Naive thymus-derived CD4-positive, alpha-beta T cell (primary cell): ENCODE measurements at regions not wholly inside any gene's neighbourhood (a gene's known extent, or its start where the extent isn't known, plus 50 kb on each side); places are given as distances from the start of the nearest gene placed in this dataset.

Experiments
- ATAC-seq: fragments of 150-1000 bp; cut with Tn5 transposase; 2 replicates; pipeline ENCODE4 v1.10.0; 2021; ENCODE audit warnings: mild to moderate bottlenecking, moderate library complexity
- CTCF ChIA-PET: fragments of 350-600 bp; sonication (Branson Sonifier 250); formaldehyde crosslinking; loops from one replicate; lab custom pipeline; 2021; ENCODE audit warnings: antibody characterized with exemption; lab: Charles Lee
- POLR2A ChIA-PET: fragments of 350-600 bp; sonication (Branson Sonifier 250); formaldehyde crosslinking; loops from one replicate; lab custom pipeline; 2021; ENCODE audit warnings: antibody characterized with exemption, inconsistent platforms; lab: Charles Lee
- DNase-seq, 9 donors: peaks; one replicate each; pipeline versions ENCODE4 v3.0.0 to v3.0.0-alpha.2; 2020 to 2022; ENCODE audit warnings: mixed read lengths in 1 of 9
- H3K27ac ChIP-seq: one replicate; pipeline ENCODE4 v1.7.0; 2013; ENCODE audit warnings: mild to moderate bottlenecking, low read depth, low read length, moderate library complexity
- H3K27me3 ChIP-seq, 2 donors: one replicate each; pipeline ENCODE4 v1.7.0; 2013; ENCODE audit warnings: low read length in 2 of 2, mild to moderate bottlenecking in 2 of 2, moderate library complexity in 2 of 2; ENCODE audit not compliant: control insufficient read depth in 2 of 2, insufficient read depth in 2 of 2
- H3K36me3 ChIP-seq, 3 experiments: 1 replicate in 2 of 3; 2 replicates in 1 of 3; pipeline ENCODE4 v1.7.0; 2013; ENCODE audit warnings: low read length in 3 of 3, mild to moderate bottlenecking in 3 of 3, moderate library complexity in 1 of 3; ENCODE audit not compliant: insufficient read depth in 3 of 3, control insufficient read depth in 2 of 3
- H3K4me1 ChIP-seq, 2 donors: one replicate each; pipeline ENCODE4 v1.7.0; 2013; ENCODE audit warnings: low read length in 2 of 2, mild to moderate bottlenecking in 2 of 2, moderate library complexity in 1 of 2; ENCODE audit not compliant: control insufficient read depth in 2 of 2, insufficient read depth in 2 of 2
- H3K4me3 ChIP-seq: 2 replicates; pipeline ENCODE4 v1.7.0; 2013; ENCODE audit warnings: mild to moderate bottlenecking, low read length
- H3K9me3 ChIP-seq, 3 experiments: 1 replicate in 2 of 3; 2 replicates in 1 of 3; pipeline ENCODE4 v1.7.0; 2013; ENCODE audit warnings: low read length in 3 of 3; ENCODE audit not compliant: control insufficient read depth in 2 of 3
- H3K27ac Mint-ChIP-seq, 9 donors: one replicate each; pipeline ENCODE4 v1.8.0; 2020 to 2022; ENCODE audit warnings: mixed read lengths in 9 of 9, mild to moderate bottlenecking in 8 of 9, moderate library complexity in 5 of 9, inconsistent platforms in 2 of 9
- H3K27me3 Mint-ChIP-seq, 5 donors: one replicate each; pipeline ENCODE4 v1.8.0; 2021 to 2022; ENCODE audit warnings: mixed read lengths in 5 of 5, mild to moderate bottlenecking in 1 of 5
- H3K36me3 Mint-ChIP-seq, 5 donors: one replicate each; pipeline ENCODE4 v1.8.0; 2020 to 2022; ENCODE audit warnings: mixed read lengths in 5 of 5, mild to moderate bottlenecking in 3 of 5, inconsistent platforms in 1 of 5
- H3K4me1 Mint-ChIP-seq, 7 donors: one replicate each; pipeline ENCODE4 v1.8.0; 2020 to 2022; ENCODE audit warnings: mixed read lengths in 7 of 7, mild to moderate bottlenecking in 3 of 7, inconsistent platforms in 1 of 7
- H3K4me3 Mint-ChIP-seq, 10 donors: one replicate each; pipeline ENCODE4 v1.8.0; 2020 to 2022; ENCODE audit warnings: mild to moderate bottlenecking in 10 of 10, mixed read lengths in 10 of 10, moderate library complexity in 6 of 10, inconsistent platforms in 2 of 10
- H3K9me3 Mint-ChIP-seq, 11 donors: one replicate each; pipeline ENCODE4 v1.8.0; 2020 to 2022; ENCODE audit warnings: mixed read lengths in 11 of 11, mild to moderate bottlenecking in 4 of 11, inconsistent platforms in 1 of 11, moderate library complexity in 1 of 11
- intact Hi-C, 2 donors: fragments of 100-400 bp; cut with micrococcal nuclease; formaldehyde crosslinking; loops; one replicate each; pipeline ENCODE4 v1.15.1; 2023

- Mint-ChIP-seq H3K4me3 (no peak overlapping the region), H3K4me1 (no peaks in the 10 kb centered on the region), H3K27ac (peak overlapping the region in 1 of 9 donors; percentile 17), H3K9me3 (peaks cover 2 to 31% (median 6%) of the 10 kb centered on the region in 11 donors), H3K36me3 (no peaks in the 10 kb centered on the region), H3K27me3 (no peaks in the 10 kb centered on the region)
- DNase-seq (no peak), ATAC-seq (no peak)
- POLR2A ChIA-PET, result no interaction called here
- intact Hi-C loops, result no loop called here
- Histone ChIP-seq H3K27ac (no peak overlapping the region), H3K4me3 (no peak overlapping the region), H3K4me1 (no peaks in the 10 kb centered on the region), H3K36me3 (no peaks in the 10 kb centered on the region), H3K27me3 (no peaks in the 10 kb centered on the region), H3K9me3 (no peaks in the 10 kb centered on the region)
- CTCF ChIA-PET, result no interaction called here
Observed at GRCh38 chr17:53588317-53588716, 234.4 kb upstream of the KIF2B start.

- CTCF ChIA-PET, result no interaction called here
- H3K4me3 Mint-ChIP-seq, result no peak overlapping the region
- H3K36me3 Mint-ChIP-seq, result no peaks in the 10 kb centered on the region
- ATAC-seq, result no peak
- no peak overlapping the region for H3K27ac Mint-ChIP-seq
- peaks cover 0 to 22% (median 2%) of the 10 kb centered on the region in 11 donors for H3K9me3 Mint-ChIP-seq
- DNase-seq, result no peak
- Histone ChIP-seq H3K4me3 (no peak overlapping the region), H3K27ac (no peak overlapping the region), H3K27me3 (no peaks in the 10 kb centered on the region), H3K9me3 (no peaks in the 10 kb centered on the region), H3K4me1 (no peaks in the 10 kb centered on the region), H3K36me3 (no peaks in the 10 kb centered on the region)
- POLR2A ChIA-PET, result no interaction called here
- intact Hi-C loops, result no loop called here
- H3K4me1 Mint-ChIP-seq, result peaks cover 0 to 4% (median 0%) of the 10 kb centered on the region in 7 donors
- peaks cover 0 to 4% (median 0%) of the 10 kb centered on the region in 5 donors for H3K27me3 Mint-ChIP-seq
Observed at GRCh38 chr17:53574038-53574437, 248.7 kb upstream of the KIF2B start.

- H3K9me3 Mint-ChIP-seq, result peaks cover 0 to 15% (median 2%) of the 10 kb centered on the region in 11 donors
- no peak overlapping the region for H3K27ac Mint-ChIP-seq
- no peaks in the 10 kb centered on the region for H3K27me3 ChIP-seq
- peaks cover 0 to 4% (median 0%) of the 10 kb centered on the region in 7 donors for H3K4me1 Mint-ChIP-seq
- DNase-seq (no peak), ATAC-seq (no peak)
- H3K27me3 Mint-ChIP-seq, result no peaks in the 10 kb centered on the region
- ChIA-PET POLR2A (no interaction called here), CTCF (no interaction called here)
- no peaks in the 10 kb centered on the region for H3K36me3 Mint-ChIP-seq
- H3K9me3 ChIP-seq, result no peaks in the 10 kb centered on the region
- no peak overlapping the region for H3K4me3 ChIP-seq
- H3K4me1 ChIP-seq, result no peaks in the 10 kb centered on the region
- H3K36me3 ChIP-seq, result no peaks in the 10 kb centered on the region
- intact Hi-C loops, result no loop called here
- H3K27ac ChIP-seq, result no peak overlapping the region
- no peak overlapping the region for H3K4me3 Mint-ChIP-seq
Observed at GRCh38 chr17:53571342-53571741, 251.4 kb upstream of the KIF2B start.

- intact Hi-C loops, result no loop called here
- ATAC-seq (no peak), DNase-seq (no peak)
- Histone ChIP-seq H3K36me3 (no peaks in the 10 kb centered on the region), H3K9me3 (no peaks in the 10 kb centered on the region), H3K4me3 (no peak overlapping the region), H3K27ac (no peak overlapping the region), H3K4me1 (no peaks in the 10 kb centered on the region), H3K27me3 (no peaks in the 10 kb centered on the region)
- Mint-ChIP-seq H3K27ac (no peak overlapping the region), H3K4me3 (no peak overlapping the region), H3K4me1 (peaks cover 0 to 4% (median 0%) of the 10 kb centered on the region in 7 donors), H3K27me3 (peaks cover 0 to 4% (median 0%) of the 10 kb centered on the region in 5 donors), H3K9me3 (peaks cover 0 to 15% (median 5%) of the 10 kb centered on the region in 11 donors), H3K36me3 (no peaks in the 10 kb centered on the region)
- ChIA-PET POLR2A (no interaction called here), CTCF (no interaction called here)
Observed at GRCh38 chr17:53570731-53571130, 252.0 kb upstream of the KIF2B start.

- no peaks in the 10 kb centered on the region for H3K4me1 Mint-ChIP-seq
- Histone ChIP-seq H3K27me3 (no peaks in the 10 kb centered on the region), H3K4me1 (no peaks in the 10 kb centered on the region), H3K27ac (no peak overlapping the region), H3K36me3 (no peaks in the 10 kb centered on the region), H3K4me3 (no peak overlapping the region), H3K9me3 (no peaks in the 10 kb centered on the region)
- H3K4me3 Mint-ChIP-seq, result no peak overlapping the region
- ATAC-seq (no peak), DNase-seq (no peak)
- H3K36me3 Mint-ChIP-seq, result peaks cover 0 to 5% (median 0%) of the 10 kb centered on the region in 5 donors
- POLR2A ChIA-PET, result no interaction called here
- intact Hi-C loops, result no loop called here
- H3K27me3 Mint-ChIP-seq, result peaks cover 0 to under 1% (median 0%) of the 10 kb centered on the region in 5 donors
- CTCF ChIA-PET, result no interaction called here
- H3K9me3 Mint-ChIP-seq, result peaks cover under 1 to 31% (median 8%) of the 10 kb centered on the region in 11 donors
- H3K27ac Mint-ChIP-seq, result no peak overlapping the region
Observed at GRCh38 chr17:53560953-53561352, 261.8 kb upstream of the KIF2B start.

GRCh38 chr17:53548252-53548651 is 274.5 kb upstream of the KIF2B start:
- H3K27me3 Mint-ChIP-seq, result no peaks in the 10 kb centered on the region
- no peaks in the 10 kb centered on the region for H3K36me3 ChIP-seq

GRCh38 chr17:53543472-53543871 is 279.3 kb upstream of the KIF2B start:
- ATAC-seq (no peak), DNase-seq (no peak)
- CTCF ChIA-PET, result no interaction called here
- H3K27ac ChIP-seq, result no peak overlapping the region
- no peaks in the 10 kb centered on the region for H3K9me3 ChIP-seq
- Mint-ChIP-seq H3K36me3 (no peaks in the 10 kb centered on the region), H3K27me3 (no peaks in the 10 kb centered on the region), H3K4me3 (no peak overlapping the region), H3K4me1 (no peaks in the 10 kb centered on the region), H3K27ac (no peak overlapping the region), H3K9me3 (peaks cover 0 to 15% (median 0%) of the 10 kb centered on the region in 11 donors)
- H3K27me3 ChIP-seq, result no peaks in the 10 kb centered on the region
- no peaks in the 10 kb centered on the region for H3K36me3 ChIP-seq
- H3K4me1 ChIP-seq, result no peaks in the 10 kb centered on the region
- POLR2A ChIA-PET, result no interaction called here
- no peak overlapping the region for H3K4me3 ChIP-seq
- intact Hi-C loops, result no loop called here

More at GRCh38 chr17:53548252-53548651, 274.5 kb upstream of the KIF2B start:
- CTCF ChIA-PET, result no interaction called here
- H3K27ac ChIP-seq, result no peak overlapping the region
- H3K4me1 ChIP-seq, result no peaks in the 10 kb centered on the region
- ATAC-seq, result no peak
- Mint-ChIP-seq H3K9me3 (peaks cover 0 to 19% (median 4%) of the 10 kb centered on the region in 11 donors), H3K4me1 (no peaks in the 10 kb centered on the region), H3K27ac (no peak overlapping the region), H3K4me3 (no peak overlapping the region), H3K36me3 (no peaks in the 10 kb centered on the region)
- no peaks in the 10 kb centered on the region for H3K9me3 ChIP-seq
- DNase-seq, result no peak
- intact Hi-C loops, result no loop called here
- H3K27me3 ChIP-seq, result no peaks in the 10 kb centered on the region
- POLR2A ChIA-PET, result no interaction called here
- no peak overlapping the region for H3K4me3 ChIP-seq
